ENCODE measurements at regions not wholly inside any gene's neighbourhood (a gene's known extent, or its start where the extent isn't known, plus 50 kb on each side); places are given as distances from the start of the nearest gene placed in this dataset.

DNA sequence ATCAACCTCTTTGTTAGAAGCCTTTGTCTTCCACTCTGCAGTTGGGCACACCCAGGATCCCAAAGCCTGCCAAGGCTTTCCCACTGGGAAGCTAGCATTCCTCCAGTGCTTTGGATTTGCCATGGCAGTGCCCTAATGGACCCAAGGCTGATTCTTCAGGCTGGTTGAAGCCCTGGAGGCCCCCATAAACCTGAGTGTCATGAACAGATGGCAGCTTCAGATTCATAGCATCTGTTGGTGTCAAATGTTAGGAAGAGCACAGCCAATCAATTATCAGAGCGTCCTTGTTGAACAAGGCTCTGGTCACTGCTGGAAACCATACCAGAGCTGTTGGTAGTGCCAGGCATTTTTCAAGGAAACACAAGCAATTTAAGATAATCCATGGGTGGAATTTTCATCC is 241.1 kb upstream of the KLF4 start:
- no peak for DNase-seq

DNA sequence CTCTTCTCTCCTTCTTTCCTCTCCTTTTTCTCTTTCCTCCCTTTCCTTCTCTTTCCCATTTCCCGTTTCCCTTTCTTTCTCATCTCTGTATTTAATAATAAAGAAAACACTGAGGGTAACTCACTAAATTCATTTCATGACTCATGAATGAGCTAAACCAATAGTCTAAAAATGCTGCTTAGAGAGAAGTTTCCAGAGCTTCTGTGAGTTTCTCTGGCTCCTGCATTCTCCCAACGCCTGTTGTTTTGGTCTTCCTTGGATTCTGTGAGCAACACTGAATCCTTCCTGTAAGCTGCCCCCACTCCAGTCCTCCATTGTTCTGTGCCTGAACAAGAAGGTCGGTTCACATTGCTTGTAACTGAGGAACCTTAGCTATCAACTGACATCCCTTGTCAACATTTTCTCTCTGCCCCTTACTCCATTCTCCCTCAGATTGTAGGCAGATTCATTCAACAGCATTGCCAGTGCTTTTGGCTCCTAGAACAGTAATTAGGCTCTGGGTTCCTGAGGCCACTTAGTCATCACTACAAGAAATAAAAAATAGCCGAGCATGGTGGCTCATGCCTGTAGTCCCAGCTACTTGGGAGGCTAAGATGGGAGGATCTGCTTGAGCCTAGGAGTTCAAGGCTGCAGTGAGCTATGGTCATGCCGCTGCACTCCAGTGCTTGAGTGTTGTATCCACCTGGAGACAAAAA is 237.7 kb upstream of the KLF4 start:
- DNase-seq = no peak

DNA sequence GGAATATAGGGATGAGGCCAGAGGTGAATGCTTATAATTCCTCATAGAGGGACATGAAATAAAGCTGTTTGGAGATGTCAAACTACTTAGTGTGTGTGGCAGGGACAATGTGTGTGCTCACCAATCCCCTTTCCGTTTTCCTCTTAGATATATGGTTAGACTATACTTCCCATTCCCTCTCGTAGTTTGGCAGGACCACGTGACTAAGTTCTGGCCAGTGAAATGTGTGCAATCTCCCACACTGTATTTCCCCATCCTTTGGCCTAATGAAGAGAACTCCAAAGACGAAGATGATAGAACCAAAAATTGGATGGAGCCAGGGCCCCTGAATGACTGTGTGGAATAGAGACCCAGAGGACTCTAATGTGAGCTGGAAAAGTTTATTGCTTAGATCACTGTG is 233.4 kb upstream of the KLF4 start:
- DNase-seq = no peak

DNA sequence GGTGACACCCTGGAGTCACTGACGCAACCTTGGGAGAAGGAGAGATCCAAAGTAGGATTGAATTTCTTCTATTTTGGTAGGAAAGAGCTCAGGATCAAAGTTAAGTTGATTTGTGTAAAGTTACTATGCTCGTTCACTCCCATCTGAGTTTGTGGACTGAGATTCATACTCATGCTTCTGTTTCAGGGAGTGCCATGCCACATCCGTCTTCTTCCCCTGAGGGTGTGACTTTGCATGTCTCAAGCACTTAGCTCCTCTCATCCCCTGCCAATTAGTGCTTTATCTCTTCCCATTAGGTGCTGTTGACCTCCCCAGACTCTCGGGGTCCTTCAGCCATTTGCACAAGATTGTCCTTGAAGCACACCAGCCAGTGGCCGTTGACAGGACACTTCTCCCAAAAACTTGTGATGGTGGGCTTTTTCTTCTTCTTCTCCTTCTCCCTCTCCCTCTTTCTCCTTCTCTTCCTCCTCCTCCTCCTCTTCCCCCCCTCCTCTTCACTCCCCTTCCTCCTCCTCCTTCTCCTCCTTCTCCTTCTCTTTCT is 232.2 kb upstream of the KLF4 start:
- no peak for DNase-seq

DNA sequence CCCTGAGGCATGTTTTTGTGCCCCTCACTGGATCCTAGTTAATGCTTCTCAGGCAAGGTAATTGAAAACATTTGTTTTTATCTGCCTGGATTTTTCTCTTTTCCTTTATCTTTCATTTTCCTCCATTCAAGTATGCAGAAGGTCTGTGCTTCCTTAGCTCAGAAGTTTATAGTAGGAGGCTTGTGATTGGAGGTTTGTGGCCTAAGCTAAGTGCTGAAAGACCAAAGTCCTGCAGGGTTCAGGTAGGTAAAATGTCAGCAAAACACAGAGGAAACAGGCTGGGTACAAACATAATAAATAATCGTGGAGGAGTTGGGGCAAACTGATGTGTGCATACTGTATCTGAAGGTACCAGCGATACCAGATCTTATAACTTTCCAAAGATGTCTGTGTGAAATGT is 230.9 kb upstream of the KLF4 start:
- DNase-seq = no peak

DNA sequence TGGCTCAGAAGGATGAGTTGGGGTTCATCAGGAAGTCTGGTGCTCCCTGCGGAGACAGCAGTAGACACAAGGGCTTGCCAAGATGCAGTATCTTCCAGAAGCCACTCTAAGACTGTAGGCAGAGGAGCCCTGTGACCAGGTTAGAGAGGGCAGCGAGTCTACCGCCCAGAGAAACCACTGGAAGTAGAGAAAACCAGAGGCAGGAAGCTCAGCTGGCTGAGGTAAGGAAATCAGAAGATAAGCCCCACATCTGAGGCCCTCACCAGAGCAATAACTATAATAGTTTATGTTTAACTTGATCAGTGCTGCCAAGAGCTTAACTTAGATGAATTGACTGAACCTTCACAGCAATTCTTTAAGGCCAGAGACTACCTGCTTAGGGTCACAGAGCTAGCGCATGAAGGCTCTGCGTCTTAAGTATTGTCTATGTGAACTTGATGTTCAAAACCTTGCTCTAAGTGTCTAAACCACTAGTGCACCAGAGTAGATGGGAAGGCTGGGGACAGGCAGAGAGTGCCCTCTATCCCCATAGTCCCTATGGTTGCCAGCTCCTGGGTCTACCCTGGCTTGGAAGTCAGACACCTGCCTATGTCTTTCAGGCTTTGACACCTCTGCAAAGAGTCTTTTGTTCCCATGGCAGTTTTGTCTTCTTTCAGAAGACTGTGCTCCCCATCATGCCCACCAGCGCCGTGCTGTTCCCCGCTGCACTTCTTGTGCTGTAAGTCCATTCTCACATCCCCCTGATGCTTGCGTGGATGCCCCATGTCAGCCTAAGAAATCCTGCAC is 228.2 kb upstream of the KLF4 start:
- DNase-seq = no peak

DNA sequence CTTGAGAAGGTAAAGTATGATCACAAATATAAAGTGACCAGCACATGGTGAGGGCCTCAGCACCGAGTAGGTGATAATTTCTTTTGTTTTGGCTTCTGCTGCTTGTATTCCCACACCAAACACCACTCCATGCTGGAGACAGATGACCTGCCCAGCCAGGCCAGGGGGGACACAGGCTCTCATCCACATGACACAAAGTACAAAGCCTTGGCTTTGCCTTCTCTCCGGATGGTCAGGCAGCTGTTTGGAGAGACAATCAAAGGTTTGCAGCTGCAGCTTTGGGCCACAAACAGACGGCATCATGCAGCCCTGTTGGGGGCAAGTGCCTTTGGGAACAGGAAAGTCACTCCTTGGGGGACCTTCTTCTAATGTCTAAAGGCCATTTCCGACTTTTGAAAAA is 226.2 kb upstream of the KLF4 start:
- no peak for DNase-seq

DNA sequence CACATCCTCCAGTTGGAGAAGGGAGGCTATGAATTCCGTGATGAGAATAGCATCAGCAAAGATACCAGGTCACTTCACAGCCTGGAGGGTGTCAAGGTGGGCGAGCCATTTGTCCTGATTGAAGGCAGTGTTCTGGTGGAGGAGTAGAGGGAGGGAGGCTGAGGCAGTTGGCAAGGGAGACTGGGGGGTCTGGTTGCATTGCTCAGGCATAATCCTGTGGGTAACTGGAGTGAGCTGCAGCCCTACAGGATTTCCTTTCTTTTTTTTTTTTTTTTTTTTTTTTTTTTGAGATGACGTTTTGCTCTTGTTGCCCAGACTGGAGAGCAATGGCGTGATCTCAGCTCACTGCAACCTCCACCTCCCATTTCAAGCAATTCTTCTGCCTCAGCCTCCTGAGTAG is 223.9 kb upstream of the KLF4 start:
- DNase-seq = no peak

DNA sequence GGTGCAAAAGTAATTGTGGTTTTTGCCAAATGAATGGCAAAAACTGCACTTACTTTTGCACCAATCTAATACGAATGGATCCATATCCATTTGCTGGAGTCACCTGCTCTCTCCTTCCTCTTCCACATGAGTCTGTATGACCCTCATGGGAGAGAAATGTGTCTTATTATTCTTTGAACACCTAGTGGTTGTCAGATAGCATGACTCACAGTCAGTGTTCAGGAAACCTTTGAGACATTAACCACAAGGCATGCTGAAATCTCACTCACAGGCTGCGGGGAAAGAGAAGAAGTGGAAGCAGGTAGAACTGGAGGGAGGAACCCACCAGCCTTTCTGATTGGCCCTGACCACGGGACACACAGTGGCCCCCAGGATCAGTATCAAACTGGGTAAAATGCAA is 222.8 kb upstream of the KLF4 start:
- no peak for DNase-seq

DNA sequence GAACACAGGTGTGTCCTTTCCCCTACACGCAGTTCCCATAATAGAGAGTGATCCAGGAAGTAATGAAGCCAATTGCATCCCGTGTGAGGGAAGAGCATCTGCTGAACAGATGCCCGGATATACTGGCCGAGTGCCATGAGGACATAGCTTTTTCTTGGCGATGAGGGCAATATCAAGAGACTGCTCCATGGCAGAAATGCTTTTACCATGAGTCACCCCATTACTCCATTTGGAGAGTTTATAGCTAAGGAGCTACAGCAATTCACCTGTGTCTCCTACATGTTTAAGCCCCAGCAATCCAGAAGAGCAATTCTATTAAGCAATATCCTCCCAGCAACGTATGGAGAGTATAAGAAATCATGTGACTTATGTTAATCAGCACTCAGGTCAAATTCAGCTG is 222.0 kb upstream of the KLF4 start:
- no peak for DNase-seq

DNA sequence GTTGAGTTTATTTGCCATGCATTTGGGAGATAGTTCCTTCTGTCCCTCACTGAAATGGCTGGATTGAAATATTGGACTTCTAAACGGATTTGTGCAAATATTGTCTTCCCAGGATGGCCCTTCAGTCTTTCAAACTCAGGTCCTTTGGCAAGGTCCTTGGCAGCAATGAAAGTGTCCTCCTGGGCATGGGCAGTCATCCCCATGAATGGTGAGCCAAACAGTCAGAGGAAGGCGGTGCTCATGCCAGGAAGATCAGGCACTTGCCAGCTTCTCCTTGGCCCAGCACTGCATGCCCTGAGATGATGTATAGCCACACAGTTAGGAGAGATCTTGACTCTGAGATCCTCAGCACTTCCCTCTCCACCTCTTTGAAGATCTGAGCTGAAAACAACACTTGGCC is 221.4 kb upstream of the KLF4 start:
- DNase-seq = no peak

DNA sequence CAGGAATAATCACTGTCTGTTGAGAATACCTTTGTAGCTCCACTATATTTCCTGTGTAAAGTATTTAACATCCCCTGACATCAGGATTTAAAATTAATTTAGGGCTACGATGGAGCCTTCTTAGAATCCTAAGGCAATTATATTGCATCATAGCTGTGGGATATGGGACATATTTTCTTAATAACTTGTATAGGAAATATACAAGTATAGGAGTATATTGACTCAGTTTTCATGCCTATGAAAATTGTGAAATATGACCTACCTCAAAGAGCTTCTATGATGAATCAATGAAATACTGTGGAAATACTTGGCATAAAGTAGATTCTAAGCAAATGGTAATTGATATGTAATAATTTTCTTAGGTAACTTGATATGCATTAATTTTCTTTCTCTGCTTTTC is 221.0 kb upstream of the KLF4 start:
- DNase-seq = no peak

DNA sequence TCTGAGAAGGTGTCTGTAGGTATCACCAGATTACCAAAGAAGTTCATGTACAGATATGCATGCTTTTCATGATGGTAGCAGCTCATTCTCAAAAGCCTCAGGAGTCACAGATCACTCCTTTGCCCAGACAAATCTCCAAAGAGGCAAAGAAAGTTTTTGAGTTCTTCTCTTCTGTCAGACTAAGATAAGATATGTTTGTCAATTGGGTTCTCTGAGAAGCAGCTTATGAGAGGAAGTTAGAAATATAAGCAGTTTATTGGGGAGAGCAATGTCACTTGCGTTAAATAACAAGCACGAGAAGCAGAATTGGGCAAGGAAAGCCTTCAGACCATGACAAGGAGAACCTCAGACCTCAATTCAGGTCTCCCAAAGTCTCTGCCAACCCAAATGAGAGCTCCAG is 219.2 kb upstream of the KLF4 start:
- no peak for DNase-seq

DNA sequence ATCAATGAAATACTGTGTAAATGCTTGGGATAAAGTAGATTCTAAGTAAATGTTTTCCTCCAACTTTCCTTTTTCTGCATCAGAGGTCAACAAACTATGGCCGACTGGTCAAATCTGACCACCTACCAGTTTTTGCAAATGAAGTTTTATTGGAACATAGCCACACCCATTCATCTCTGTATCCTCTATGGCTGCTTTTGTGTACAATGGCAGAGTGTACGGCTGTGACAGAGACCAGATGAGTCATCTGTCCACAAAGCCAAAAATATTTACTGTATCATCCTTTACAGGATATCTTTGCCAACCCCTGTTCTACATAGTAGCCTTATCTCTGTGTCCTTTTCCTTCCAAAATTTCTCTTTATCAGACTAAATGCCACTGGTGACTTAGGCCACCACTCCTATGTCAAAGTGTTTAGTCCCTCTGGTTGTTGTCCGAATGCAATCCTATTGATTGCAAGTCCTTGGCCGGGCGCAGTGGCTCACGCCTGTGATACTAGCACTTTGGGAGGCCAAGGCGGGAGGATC is 218.4 kb upstream of the KLF4 start:
- DNase-seq = no peak

DNA sequence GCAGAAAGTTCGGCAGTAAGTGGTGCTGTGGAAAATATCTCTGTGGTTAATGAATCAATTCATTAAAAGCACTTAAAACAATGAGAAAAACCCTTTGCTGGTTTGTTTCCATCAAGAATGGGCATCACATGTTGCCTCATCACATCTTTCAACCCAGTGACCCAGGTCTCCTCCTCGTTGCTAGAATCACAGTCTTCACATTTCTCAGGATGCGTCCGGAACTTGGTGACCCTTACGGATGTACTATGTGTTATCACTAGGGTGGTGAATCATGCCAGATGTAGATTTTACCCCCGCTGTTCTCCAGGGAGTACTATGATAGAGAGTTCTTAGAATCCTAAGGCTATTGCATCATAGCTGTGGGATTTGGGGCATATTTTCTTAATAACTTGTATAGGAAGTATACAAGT is 217.9 kb upstream of the KLF4 start:
- DNase-seq = no peak

DNA sequence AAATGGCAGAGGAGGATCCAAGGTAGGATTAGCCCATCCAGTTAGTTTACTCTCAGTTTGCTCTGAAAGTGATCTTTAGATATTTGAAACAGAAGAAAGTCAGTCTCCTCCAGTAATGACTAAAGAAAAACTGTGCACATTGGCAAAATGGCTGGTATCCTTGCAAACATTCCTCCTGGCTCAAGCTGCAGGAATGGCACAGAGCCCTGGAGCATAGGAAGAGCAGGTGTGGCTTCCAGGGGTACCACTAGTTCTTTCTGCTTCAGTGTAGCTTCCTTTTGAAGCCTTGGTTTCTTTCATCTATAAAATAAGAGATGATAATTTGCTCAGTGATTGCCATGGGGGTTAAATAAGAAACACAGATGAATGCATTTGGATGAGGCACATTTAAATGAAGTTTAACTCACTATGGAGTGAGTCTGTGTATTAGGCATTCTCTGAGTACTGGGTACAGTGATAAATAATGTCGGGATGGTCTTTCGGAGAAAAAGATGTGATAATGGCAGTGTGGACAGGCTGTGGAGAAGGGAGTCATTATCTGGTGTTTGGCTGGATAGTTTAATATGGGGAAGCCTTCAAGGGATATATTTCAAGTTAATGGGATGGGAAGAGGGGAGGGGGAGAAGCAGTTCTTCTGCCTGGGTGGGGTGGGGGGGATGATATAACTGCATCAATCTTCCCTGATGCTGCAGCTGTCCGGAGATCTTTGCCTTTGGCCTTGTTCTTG is 217.3 kb upstream of the KLF4 start:
- DNase-seq = no peak

DNA sequence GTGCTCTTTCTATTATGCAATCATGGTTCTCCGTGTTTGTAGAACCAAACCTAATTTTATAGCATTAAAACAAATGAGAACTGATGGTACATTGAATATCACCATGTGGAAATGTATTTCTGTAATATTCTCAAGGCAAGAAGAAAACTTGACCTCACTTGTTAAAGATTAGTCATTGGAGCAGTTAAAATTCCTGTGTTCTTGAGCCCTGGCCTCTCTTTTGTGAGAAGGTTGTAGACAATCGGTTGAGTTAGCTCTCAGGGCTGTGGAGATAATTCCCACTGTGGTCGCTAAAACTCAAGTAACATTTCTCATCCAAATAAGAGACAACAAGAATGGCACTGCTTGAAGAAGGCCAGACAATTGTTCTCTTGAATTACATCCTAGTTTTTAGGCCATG is 216.0 kb upstream of the KLF4 start:
- DNase-seq = no peak

DNA sequence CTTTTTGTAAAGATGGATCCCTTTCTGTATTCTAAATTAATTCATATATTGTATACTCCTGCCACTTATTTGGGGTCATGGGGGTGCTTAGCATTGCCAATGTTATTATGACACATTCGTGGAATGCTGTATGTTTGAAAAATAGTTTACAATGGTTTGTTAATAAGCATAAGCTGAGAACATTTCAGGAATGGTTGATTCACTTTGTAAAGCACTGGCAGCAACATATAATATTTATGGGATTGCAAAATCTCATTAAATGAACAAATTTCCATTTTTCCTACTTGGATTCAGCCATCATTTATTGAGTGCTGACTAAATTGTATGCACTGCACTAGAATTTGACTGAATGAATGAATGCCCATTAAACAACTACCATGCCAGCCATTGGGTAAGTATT is 215.2 kb upstream of the KLF4 start:
- no peak for DNase-seq

DNA sequence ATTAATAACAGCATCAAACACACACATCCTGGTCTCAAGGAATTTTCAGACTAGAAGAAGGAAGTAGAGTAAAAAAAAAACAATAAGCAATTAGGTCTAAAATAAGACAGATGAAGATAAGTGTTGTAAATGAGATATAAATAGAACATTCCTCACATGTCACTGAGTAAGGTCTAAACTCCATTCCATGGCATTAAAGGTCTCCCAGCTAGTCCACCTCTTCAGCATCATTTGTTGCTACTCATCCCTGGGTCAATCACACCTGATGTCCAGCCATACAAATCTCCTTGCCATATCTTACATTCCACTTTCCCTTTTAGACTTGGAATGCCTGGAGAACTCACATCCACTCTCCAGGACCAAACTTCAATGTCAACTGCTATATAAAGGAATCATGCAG is 214.1 kb upstream of the KLF4 start:
- no peak for DNase-seq

DNA sequence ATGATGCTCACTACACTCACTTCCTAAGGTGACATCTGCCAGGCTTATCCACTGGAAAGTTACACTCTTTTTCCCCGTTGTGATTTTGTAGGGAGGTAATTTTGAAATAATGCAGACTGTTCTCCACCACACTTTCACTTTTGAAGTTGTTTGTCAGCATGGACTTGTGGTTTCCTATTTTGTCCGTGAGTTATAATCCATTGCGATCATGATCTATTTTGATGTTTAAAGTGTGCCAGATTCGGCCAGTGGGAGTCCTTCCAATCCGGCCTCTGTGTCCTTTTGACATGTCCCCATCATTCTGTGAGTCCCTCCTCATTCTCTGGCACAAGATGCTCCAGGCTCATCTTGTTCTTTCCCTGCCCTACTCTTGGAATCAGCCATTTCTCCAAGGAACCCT is 211.3 kb upstream of the KLF4 start:
- DNase-seq = no peak

DNA sequence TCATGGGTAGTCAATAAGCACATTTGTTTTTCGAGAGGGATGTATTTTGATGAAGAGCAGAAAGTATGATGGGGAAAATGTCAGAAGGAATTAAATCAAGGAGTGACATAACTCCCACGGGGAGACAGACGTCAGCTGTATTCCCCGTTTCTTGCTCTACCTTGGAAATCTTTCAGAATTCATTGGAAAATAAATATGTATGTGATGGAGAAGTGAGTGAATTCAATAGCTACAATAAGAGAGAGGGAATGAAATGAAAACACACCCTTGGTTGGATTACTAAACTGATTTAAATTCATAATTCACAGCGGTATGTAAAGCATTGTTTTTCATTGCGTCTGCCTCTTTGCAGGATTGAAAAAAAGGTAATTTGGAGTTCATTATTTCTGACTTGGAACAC is 209.7 kb upstream of the KLF4 start:
- no peak for DNase-seq

DNA sequence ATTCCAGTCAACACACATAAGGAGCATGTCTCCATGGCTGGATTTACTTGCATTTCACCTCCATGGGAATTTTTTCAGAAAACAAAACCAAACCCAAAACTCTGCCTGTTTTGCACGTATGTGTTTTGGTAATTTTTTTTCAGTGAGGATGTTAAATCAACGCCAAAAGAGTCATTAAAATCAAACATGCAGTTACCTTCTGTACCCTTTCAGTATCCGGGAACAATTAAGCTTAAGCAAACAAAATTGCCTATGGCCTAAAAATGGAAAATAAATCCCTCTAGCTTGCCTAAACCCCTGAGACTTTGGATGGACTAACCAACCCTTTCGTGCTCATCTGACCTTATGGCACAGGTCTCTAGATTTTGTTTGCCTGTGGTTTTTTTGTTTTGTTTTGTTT is 209.2 kb upstream of the KLF4 start:
- DNase-seq = no peak

DNA sequence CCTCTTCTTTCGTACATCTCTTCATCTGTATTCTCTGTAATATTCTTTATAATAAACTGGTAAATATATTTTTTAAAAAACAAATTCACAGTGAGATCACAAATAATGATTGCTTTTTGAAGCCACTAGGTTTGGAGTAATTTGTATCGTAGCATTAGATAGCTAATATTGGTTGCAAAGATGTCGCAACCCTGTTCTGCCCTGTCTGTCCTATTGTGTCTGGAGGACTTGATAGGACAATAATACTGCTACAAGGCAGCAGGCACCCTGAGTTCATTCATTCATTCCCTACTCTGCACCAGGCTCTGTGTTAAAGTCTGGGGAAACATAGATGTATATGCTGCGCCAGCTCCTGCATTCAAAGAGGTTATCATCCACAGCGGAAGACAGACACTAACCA is 206.7 kb upstream of the KLF4 start:
- no peak for DNase-seq

DNA sequence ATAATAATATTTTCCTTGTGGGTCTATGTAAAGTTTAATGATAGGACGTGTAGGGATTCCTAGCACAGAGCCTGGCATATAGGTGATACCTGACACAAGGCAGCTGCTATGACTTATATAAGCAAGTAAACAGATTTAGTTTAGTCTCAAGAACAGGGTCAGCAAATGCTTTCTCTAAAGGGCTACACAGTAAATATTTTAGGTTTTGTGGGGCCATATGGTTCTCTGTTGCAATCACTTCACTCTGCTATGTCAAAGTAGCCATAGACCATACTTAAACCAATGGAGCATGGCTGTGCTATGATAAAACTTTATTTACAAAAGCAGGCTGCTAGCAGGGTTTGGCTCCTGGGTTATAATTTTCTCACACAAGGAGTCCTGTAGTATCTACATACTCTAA is 204.8 kb upstream of the KLF4 start:
- DNase-seq = no peak
